HL-60 (cell line): ENCODE measurements at regions not wholly inside any gene's neighbourhood (a gene's known extent, or its start where the extent isn't known, plus 50 kb on each side); places are given as distances from the start of the nearest gene placed in this dataset.
"Not testable (repeated sequence)": the region's sequence is repeated elsewhere in the genome, so short reads cannot be mapped to it uniquely, and the experiment has no call there.

Experiments
- DNase-seq, 2 experiments: peaks; one replicate each; pipeline ENCODE4 v3.0.0-alpha.2; 2010 to 2020; ENCODE audit warnings: low read depth in 1 of 2, low spot score in 1 of 2
- H3K27ac ChIP-seq: fragments of 250-450 bp; sonication (Bioruptor Pico); replicated peaks from 2 replicates; pipeline ENCODE4 v1.5.1; 2020; ENCODE audit warnings: mild to moderate bottlenecking, moderate library complexity
- H3K27me3 ChIP-seq: fragments of 250-450 bp; sonication (Bioruptor Pico); 2 replicates; pipeline ENCODE4 v1.5.1; 2021; ENCODE audit warnings: mild to moderate bottlenecking, moderate library complexity; ENCODE audit not compliant: insufficient read depth, poor library complexity, severe bottlenecking
- H3K4me3 ChIP-seq: replicated peaks from 2 replicates; pipeline ENCODE4 v1.5.1; 2011; ENCODE audit warnings: mild to moderate bottlenecking, control low read depth, low read length; ENCODE audit not compliant: insufficient read depth
- CTCF ChIP-seq: IDR thresholded peaks from one replicate; pipeline ENCODE4 v1.5.1; 2011; ENCODE audit warnings: low read length, control low read depth, inconsistent platforms; ENCODE audit not compliant: insufficient read depth
- GABPA ChIP-seq: IDR thresholded peaks from 2 replicates; pipeline ENCODE4 v1.6.1; 2012; ENCODE audit warnings: low read depth
- POLR2AphosphoS5 ChIP-seq: IDR thresholded peaks from 2 replicates; pipeline ENCODE4 v1.6.1; 2012; ENCODE audit warnings: low read depth
- REST ChIP-seq: IDR thresholded peaks from 2 replicates; pipeline ENCODE4 v1.6.1; 2012; ENCODE audit warnings: low read depth; ENCODE audit not compliant: insufficient replicate concordance
- SPI1 ChIP-seq: IDR thresholded peaks from 2 replicates; pipeline ENCODE4 v1.6.1; 2012; ENCODE audit warnings: low read depth, mild to moderate bottlenecking, borderline replicate concordance

- Histone ChIP-seq H3K4me3 (no peak overlapping the region), H3K27me3 (no peaks in the 10 kb centered on the region), H3K27ac (no peak overlapping the region)
- no peak for DNase-seq
- TF ChIP-seq REST (no peak), SPI1 (no peak), POLR2AphosphoS5 (no peak), CTCF (no peak), GABPA (no peak)
Measured at GRCh38 chr7:28329661-28330363, 82.5 kb upstream of the CREB5 start.

GRCh38 chr7:28330384-28331070, 81.8 kb upstream of the CREB5 start:
- Histone ChIP-seq H3K4me3 (no peak overlapping the region), H3K27ac (no peak overlapping the region), H3K27me3 (no peaks in the 10 kb centered on the region)
- TF ChIP-seq POLR2AphosphoS5 (no peak), REST (no peak), CTCF (no peak), SPI1 (no peak), GABPA (no peak)
- no peak for DNase-seq

- no peaks in the 10 kb centered on the region for H3K27me3 ChIP-seq
- TF ChIP-seq GABPA (no peak), REST (no peak), SPI1 (no peak), POLR2AphosphoS5 (no peak), CTCF (no peak)
- no peak overlapping the region for H3K4me3 ChIP-seq
- DNase-seq = no peak
- no peak overlapping the region for H3K27ac ChIP-seq
Measured at GRCh38 chr7:28332046-28332445, 80.3 kb upstream of the CREB5 start.

GRCh38 chr7:28333548-28333947, 78.8 kb upstream of the CREB5 start:
- not testable (repeated sequence) for H3K27ac ChIP-seq, DNase-seq, H3K4me3 ChIP-seq, H3K27me3 ChIP-seq
